VCaP (cell line): ENCODE measurements at regions not wholly inside any gene's neighbourhood (a gene's known extent, or its start where the extent isn't known, plus 50 kb on each side); places are given as distances from the start of the nearest gene placed in this dataset.

Experiments
- H3K27ac ChIP-seq: fragments of 450-650 bp; 2 replicates; pipeline ENCODE4 v1.5.1; 2017
- CTCF ChIP-seq: fragments of 450-650 bp; conservative IDR thresholded peaks from 2 replicates; pipeline ENCODE4 v1.5.1; 2017; ENCODE audit warnings: mild to moderate bottlenecking, moderate library complexity

GRCh38 chr4:27763830-27764525 lies 903.3 kb downstream of the STIM2 start:
- TF ChIP-seq CTCF, result no peak
- H3K27ac ChIP-seq, result no peak overlapping the region

- H3K27ac ChIP-seq, result no peak overlapping the region
- TF ChIP-seq CTCF, result no peak
These were observed 903.8 kb downstream of the STIM2 start for GRCh38 chr4:27764526-27764837.

GRCh38 chr4:27770895-27771294 lies 910.3 kb downstream of the STIM2 start:
- H3K27ac ChIP-seq, result no peak overlapping the region
- no peak for TF ChIP-seq CTCF

GRCh38 chr4:27775156-27775555 lies 914.5 kb downstream of the STIM2 start:
- H3K27ac ChIP-seq, result no peak overlapping the region
- TF ChIP-seq CTCF, result no peak

GRCh38 chr4:27779827-27780226 lies 919.2 kb downstream of the STIM2 start:
- no peak for TF ChIP-seq CTCF
- no peak overlapping the region for H3K27ac ChIP-seq

- no peak for TF ChIP-seq CTCF
These were observed 926.6 kb downstream of the STIM2 start for GRCh38 chr4:27787195-27787594.

GRCh38 chr4:27789773-27790172 lies 929.1 kb downstream of the STIM2 start:
- no peak for TF ChIP-seq CTCF
- H3K27ac ChIP-seq, result no peak overlapping the region

More at GRCh38 chr4:27787195-27787594, 926.6 kb downstream of the STIM2 start:
- H3K27ac ChIP-seq, result no peak overlapping the region
